ENCODE measurements at regions not wholly inside any gene's neighbourhood (a gene's known extent, or its start where the extent isn't known, plus 50 kb on each side); places are given as distances from the start of the nearest gene placed in this dataset.

- no peak for ATAC-seq
- Histone ChIP-seq H3K4me3 (no peak overlapping the region), H3K4me1 (no peaks in the 10 kb centered on the region), H3K27me3 (ENCODE audit: insufficient read depth in 3 of 3, low read length in 2 of 3) (no peaks in the 10 kb centered on the region), H3K9me3 (no peaks in the 10 kb centered on the region), H3K27ac (no peak overlapping the region), H3K36me3 (ENCODE audit: insufficient read depth in 1 of 2, low read depth in 1 of 2) (no peaks in the 10 kb centered on the region)
- no peak for DNase-seq
- TF ChIP-seq, protein P1, sequence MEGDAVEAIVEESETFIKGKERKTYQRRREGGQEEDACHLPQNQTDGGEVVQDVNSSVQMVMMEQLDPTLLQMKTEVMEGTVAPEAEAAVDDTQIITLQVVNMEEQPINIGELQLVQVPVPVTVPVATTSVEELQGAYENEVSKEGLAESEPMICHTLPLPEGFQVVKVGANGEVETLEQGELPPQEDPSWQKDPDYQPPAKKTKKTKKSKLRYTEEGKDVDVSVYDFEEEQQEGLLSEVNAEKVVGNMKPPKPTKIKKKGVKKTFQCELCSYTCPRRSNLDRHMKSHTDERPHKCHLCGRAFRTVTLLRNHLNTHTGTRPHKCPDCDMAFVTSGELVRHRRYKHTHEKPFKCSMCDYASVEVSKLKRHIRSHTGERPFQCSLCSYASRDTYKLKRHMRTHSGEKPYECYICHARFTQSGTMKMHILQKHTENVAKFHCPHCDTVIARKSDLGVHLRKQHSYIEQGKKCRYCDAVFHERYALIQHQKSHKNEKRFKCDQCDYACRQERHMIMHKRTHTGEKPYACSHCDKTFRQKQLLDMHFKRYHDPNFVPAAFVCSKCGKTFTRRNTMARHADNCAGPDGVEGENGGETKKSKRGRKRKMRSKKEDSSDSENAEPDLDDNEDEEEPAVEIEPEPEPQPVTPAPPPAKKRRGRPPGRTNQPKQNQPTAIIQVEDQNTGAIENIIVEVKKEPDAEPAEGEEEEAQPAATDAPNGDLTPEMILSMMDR (IDR thresholded peaks at IDR 0.05): no peak
- 42 to 49% (median 43%) methylated on average over 4 of the region's 4 CpGs for WGBS, 3 donors
- intact Hi-C loops (cut with DNase I): no loop called here
Observed at GRCh38 chr4:57544811-57545654, 434.8 kb upstream of the IGFBP7 start.

DNA sequence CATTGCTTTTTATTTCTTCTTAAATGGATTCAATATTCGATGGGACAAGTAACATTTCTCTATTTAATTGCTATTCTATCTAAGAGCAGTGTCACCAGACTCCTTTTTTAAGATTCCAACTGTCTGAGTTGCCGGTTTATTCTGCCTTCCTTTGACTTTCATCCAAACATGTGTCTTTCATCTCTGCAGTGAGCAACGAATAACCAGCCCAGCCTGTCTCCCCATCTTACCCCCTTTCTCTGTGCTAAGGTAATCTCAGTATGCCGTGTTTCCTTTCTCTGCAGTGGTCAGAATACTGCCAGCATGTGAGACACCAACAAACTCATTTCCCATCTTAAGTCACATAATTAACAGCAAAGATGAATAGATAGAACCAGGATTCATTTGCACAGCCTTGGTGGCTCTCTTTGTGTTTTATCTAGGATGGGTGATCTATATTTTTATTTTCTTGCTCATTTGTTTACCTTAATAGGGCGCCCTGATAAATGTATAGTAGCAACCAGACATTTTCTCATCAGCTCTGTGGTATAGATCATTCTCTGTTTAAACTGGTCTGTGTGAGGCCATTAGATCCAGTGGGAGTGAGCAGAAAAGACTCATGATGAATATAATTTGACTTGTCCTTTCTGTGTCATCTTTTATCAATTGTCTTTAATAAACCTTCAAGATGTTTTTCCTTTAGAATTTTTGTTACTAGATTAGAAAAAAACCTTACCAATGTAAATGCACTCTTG, 394.8 kb upstream of the IGFBP7 start:
- TF ChIP-seq, protein P1 (IDR thresholded peaks at IDR 0.05): no peak
- Histone ChIP-seq H3K27me3 (ENCODE audit: insufficient read depth in 3 of 3, low read length in 2 of 3) (no peaks in the 10 kb centered on the region), H3K36me3 (ENCODE audit: insufficient read depth in 1 of 2, low read depth in 1 of 2) (no peaks in the 10 kb centered on the region), H3K4me3 (no peak overlapping the region), H3K27ac (no peak overlapping the region), H3K4me1 (no peaks in the 10 kb centered on the region), H3K9me3 (no peaks in the 10 kb centered on the region)
- WGBS, 3 donors: 36 to 41% (median 39%) methylated on average over 5 of the region's 5 CpGs
- DNase-seq (no peak), ATAC-seq (no peak)
- intact Hi-C loops (cut with DNase I): no loop called here

DNA sequence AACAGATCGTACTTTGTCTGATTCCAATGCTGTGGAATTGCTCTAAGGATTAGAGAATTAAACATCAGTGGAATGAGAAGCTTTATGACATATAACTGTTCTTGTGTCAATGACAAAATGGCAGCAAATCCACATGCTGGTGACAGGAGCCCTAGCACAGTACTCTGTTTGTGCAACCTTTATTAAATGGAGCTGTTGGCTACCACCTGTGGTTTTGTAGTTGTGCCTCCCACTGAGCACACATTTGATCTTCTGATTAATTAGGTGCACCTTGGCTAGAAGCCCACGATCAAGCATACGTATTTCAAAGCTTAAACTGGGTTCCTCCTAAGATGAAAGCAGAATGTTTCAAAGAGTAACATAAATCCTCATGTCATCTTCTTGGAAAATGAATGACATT, 394.0 kb upstream of the IGFBP7 start:
- Histone ChIP-seq H3K4me3 (no peak overlapping the region), H3K4me1 (no peaks in the 10 kb centered on the region), H3K27me3 (ENCODE audit: insufficient read depth in 3 of 3, low read length in 2 of 3) (no peaks in the 10 kb centered on the region), H3K27ac (no peak overlapping the region), H3K36me3 (ENCODE audit: insufficient read depth in 1 of 2, low read depth in 1 of 2) (no peaks in the 10 kb centered on the region), H3K9me3 (no peaks in the 10 kb centered on the region)
- intact Hi-C loops (cut with DNase I): no loop called here
- 66 to 75% (median 71%) methylated on average over 3 of the region's 3 CpGs for WGBS, 3 donors
- ATAC-seq (no peak), DNase-seq (no peak)
- TF ChIP-seq, protein P1 (IDR thresholded peaks at IDR 0.05): no peak

DNA sequence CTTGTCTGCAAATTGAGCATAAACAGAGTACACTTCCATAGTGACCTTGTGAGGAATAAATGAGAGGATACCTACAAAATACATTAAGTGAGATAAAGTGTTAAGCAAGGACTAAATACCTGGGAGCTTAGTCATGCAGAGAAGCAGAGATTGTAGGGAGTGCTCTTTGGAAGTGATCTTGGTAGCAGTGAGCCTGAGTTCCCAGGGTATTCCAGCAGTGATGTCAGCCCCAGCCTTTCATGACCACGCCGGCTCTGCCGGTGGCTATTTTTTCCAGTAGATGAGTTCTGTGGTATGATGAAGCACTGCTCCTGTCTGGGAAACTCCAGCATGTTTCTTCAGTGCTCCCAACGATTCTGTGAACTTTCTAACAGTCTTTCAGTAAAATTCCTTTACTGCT, 391.5 kb upstream of the IGFBP7 start:
- TF ChIP-seq, protein P1 (IDR thresholded peaks at IDR 0.05): no peak
- no peaks in the 10 kb centered on the region for H3K4me1 ChIP-seq
- WGBS, 3 donors: 17 to 18% (median 18%) methylated on average over 4 of the region's 4 CpGs
- ATAC-seq (no peak), DNase-seq (no peak)
- no peaks in the 10 kb centered on the region for H3K9me3 ChIP-seq
- no peaks in the 10 kb centered on the region for H3K27me3 ChIP-seq (ENCODE audit: insufficient read depth in 3 of 3, low read length in 2 of 3)
- no peaks in the 10 kb centered on the region for H3K36me3 ChIP-seq (ENCODE audit: insufficient read depth in 1 of 2, low read depth in 1 of 2)
- intact Hi-C loops (cut with DNase I): no loop called here
- no peak overlapping the region for H3K4me3 ChIP-seq
- H3K27ac ChIP-seq: no peak overlapping the region

Data from psoas muscle (tissue), 7 donors.